ENCODE measurements at regions not wholly inside any gene's neighbourhood (a gene's known extent, or its start where the extent isn't known, plus 50 kb on each side); places are given as distances from the start of the nearest gene placed in this dataset.

DNA sequence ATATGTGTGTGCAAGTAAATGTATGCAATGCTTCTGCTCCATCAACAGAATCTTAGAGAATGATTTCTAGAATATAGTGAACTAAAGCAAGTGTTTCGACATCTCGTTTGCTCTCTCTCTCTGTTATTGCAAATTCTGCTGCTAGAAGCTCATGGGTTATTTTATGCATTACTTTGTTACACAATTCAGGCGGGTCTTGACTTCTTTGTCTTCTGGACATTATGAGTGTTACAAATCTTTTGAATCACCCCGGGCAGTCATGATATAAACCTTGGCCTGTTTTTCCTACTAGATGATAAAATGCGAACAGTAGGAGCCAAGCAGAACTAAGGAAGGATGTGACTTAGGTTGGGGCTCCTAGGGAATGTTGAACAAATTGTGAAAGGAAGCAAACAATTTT lies 166.4 kb upstream of the SFRP2 start:
- Histone ChIP-seq H2BK5ac (ENCODE audit: low read depth, low read length) (no peak overlapping the region), H4K20me1 (replicated peaks in 1 of 2; ENCODE audit: control insufficient read depth in 1 of 2, insufficient read depth in 2 of 2, low read length in 2 of 2) (no peaks in the 10 kb centered on the region), H2BK120ac (replicated peaks; ENCODE audit: low read depth, low read length) (no peak overlapping the region), H3K9me3 (ENCODE audit: insufficient read depth in 2 of 2, low read depth in 1 of 2, low read length in 1 of 2) (no peaks in the 10 kb centered on the region), H3K4ac (replicated peaks; ENCODE audit: insufficient read length, low read depth, low read length) (no peak overlapping the region), H3K36me3 (ENCODE audit: control insufficient read depth in 2 of 4, insufficient read depth in 4 of 4, low read length in 3 of 4) (no peaks in the 10 kb centered on the region), H3K79me1 (ENCODE audit: low read depth, low read length) (no peaks in the 10 kb centered on the region), H4K91ac (replicated peaks; ENCODE audit: insufficient read length, low read length) (no peak overlapping the region), H3K4me3 (ENCODE audit: extremely low read depth in 1 of 4, insufficient read depth in 2 of 4, low read depth in 3 of 4, low read length in 4 of 4) (no peak overlapping the region), H3K79me2 (ENCODE audit: control insufficient read depth in 1 of 2, insufficient read depth in 2 of 2, low read length in 2 of 2) (no peaks in the 10 kb centered on the region), H2AFZ (ENCODE audit: low read length) (no peak overlapping the region), H2BK15ac (ENCODE audit: low read length) (no peak overlapping the region), H3K18ac (ENCODE audit: extremely low read depth, low read length) (no peak overlapping the region), H3K27ac (ENCODE audit: low read depth, low read length) (no peak overlapping the region), H3K14ac (ENCODE audit: insufficient read length) (no peak overlapping the region), H3K4me1 (replicated peaks in 1 of 4; ENCODE audit: control insufficient read depth in 3 of 4, insufficient read depth in 4 of 4, low read length in 3 of 4) (no peaks in the 10 kb centered on the region), H3K23ac (ENCODE audit: insufficient read length) (no peak overlapping the region), H2AK5ac (ENCODE audit: low read depth, low read length) (no peak overlapping the region), H3K56ac (replicated peaks; ENCODE audit: insufficient read length, low read depth, low read length) (no peak overlapping the region), H2BK20ac (ENCODE audit: low read length) (no peak overlapping the region), H2BK12ac (ENCODE audit: low read depth, low read length) (no peak overlapping the region), H4K5ac (ENCODE audit: insufficient read length, low read depth, low read length) (no peak overlapping the region), H3K23me2 (ENCODE audit: low read depth, low read length) (0 out of 2 replicates have a peak, but pooled peaks cover 3% of the 10 kb centered on the region), H3K9ac (replicated peaks in 1 of 4; ENCODE audit: extremely low read depth in 1 of 4, low read depth in 3 of 4, low read length in 3 of 4) (no peak overlapping the region), H3K4me2 (ENCODE audit: insufficient read depth in 1 of 2, low read depth in 2 of 2, low read length in 2 of 2) (no peak overlapping the region), H3K27me3 (replicated peaks in 1 of 4; ENCODE audit: control insufficient read depth in 3 of 4, extremely low read depth in 1 of 4, insufficient read depth in 3 of 4, low read length in 3 of 4) (no peaks in the 10 kb centered on the region), H4K8ac (ENCODE audit: extremely low read depth, insufficient read depth, low read length) (no peak overlapping the region)
- ChIA-PET POLR2A (ENCODE audit: partially characterized antibody) (no interaction called here), CTCF (ENCODE audit: partially characterized antibody) (no interaction called here)
- TF ChIP-seq BCL11A (IDR thresholded peaks at IDR 0.05; ENCODE audit: low read depth in 2 of 2, low read length in 2 of 2) (no peak), CHD1 (IDR thresholded peaks at IDR 0.05; ENCODE audit: low read depth, low read length) (no peak)
- DNase-seq (ENCODE audit: low read depth in 1 of 2, low spot score in 2 of 2) (no peak), FAIRE-seq (no peak)
- 86% methylated on average over 5 of the region's 5 CpGs; no CpG with 5 or more reads in 1 of the 2 experiments for WGBS, 2 experiments (ENCODE audit: extremely low coverage in 1 of 2, insufficient coverage in 1 of 2, insufficient read length in 1 of 2, insufficient replicate concordance in 2 of 2, low coverage in 1 of 2, low lambda C conversion rate in 2 of 2, missing lambda C conversion rate in 1 of 2)

All from H1 (cell line).